Suprapubic skin (tissue), 4 donors: ENCODE measurements at regions not wholly inside any gene's neighbourhood (a gene's known extent, or its start where the extent isn't known, plus 50 kb on each side); places are given as distances from the start of the nearest gene placed in this dataset.

Experiments
- DNase-seq, 2 donors: peaks; one replicate each; pipeline ENCODE4 v3.0.0-alpha.2; 2019; ENCODE audit warnings: low spot score in 2 of 2
- H3K27ac ChIP-seq: fragments of 200-600 bp; sonication (generic); one replicate; pipeline ENCODE4 v1.5.1; 2019
- H3K27me3 ChIP-seq: fragments of 200-600 bp; sonication (generic); one replicate; pipeline ENCODE4 v1.5.1; 2019
- H3K36me3 ChIP-seq: fragments of 200-600 bp; sonication (generic); one replicate; pipeline ENCODE4 v1.5.1; 2019
- H3K4me1 ChIP-seq: fragments of 200-600 bp; sonication (generic); one replicate; pipeline ENCODE4 v1.5.1; 2019
- H3K4me3 ChIP-seq: fragments of 200-600 bp; sonication (generic); one replicate; pipeline ENCODE4 v1.5.1; 2019; ENCODE audit warnings: mild to moderate bottlenecking
- H3K9me3 ChIP-seq: fragments of 200-600 bp; sonication (generic); one replicate; pipeline ENCODE4 v1.5.1; 2019
- CTCF ChIP-seq, 2 donors: fragments of 200-600 bp in 1 of 2; fragments of 450-650 bp in 1 of 2; sonication (generic) in 1 of 2; IDR thresholded peaks; one replicate each; pipeline ENCODE4 v1.5.1; 2016 to 2019; ENCODE audit warnings: antibody characterized with exemption in 2 of 2, mild to moderate bottlenecking in 1 of 2, moderate library complexity in 1 of 2
- EP300 ChIP-seq: sonication (generic); formaldehyde crosslinking; IDR thresholded peaks from one replicate; pipeline ENCODE4 v1.6.1; 2017; ENCODE audit warnings: antibody characterized with exemption
- POLR2A ChIP-seq, 2 donors: fragments of 450-650 bp; IDR thresholded peaks; one replicate each; pipeline ENCODE4 v1.6.1; 2017; ENCODE audit warnings: antibody characterized with exemption in 2 of 2, mild to moderate bottlenecking in 2 of 2, moderate library complexity in 2 of 2
- POLR2AphosphoS5 ChIP-seq, 3 donors: sonication (generic); formaldehyde crosslinking; IDR thresholded peaks; one replicate each; pipeline ENCODE4 v1.6.1; 2017; ENCODE audit warnings: antibody characterized with exemption in 3 of 3
- WGBS: methylation state at CpG from one replicate; pipeline ENCODE4 v1.1.5; 2018; 5-methylcytosine and 5-hydroxymethylcytosine counted together

GRCh38 chr6:9659848-9660247 is 755.0 kb downstream of the TFAP2A start:
- no peak for DNase-seq
- 59% methylated on average over 4 of the region's 4 CpGs for WGBS

GRCh38 chr6:9657994-9658393 is 756.9 kb downstream of the TFAP2A start:
- Histone ChIP-seq H3K36me3 (no peaks in the 10 kb centered on the region), H3K4me3 (no peak overlapping the region), H3K9me3 (no peaks in the 10 kb centered on the region), H3K4me1 (no peaks in the 10 kb centered on the region), H3K27ac (no peak overlapping the region), H3K27me3 (no peaks in the 10 kb centered on the region)
- DNase-seq = no peak
- TF ChIP-seq CTCF (IDR thresholded peaks at IDR 0.05) = no peak
- WGBS = 65% methylated on average over 1 of the region's 1 CpG

More at GRCh38 chr6:9659848-9660247, 755.0 kb downstream of the TFAP2A start:
- no peaks in the 10 kb centered on the region for H3K9me3 ChIP-seq
- H3K27ac ChIP-seq = no peak overlapping the region
- H3K36me3 ChIP-seq = no peaks in the 10 kb centered on the region
- H3K4me1 ChIP-seq = no peaks in the 10 kb centered on the region
- no peak overlapping the region for H3K4me3 ChIP-seq
- TF ChIP-seq POLR2AphosphoS5 (IDR thresholded peaks at IDR 0.05) (no peak), POLR2A (IDR thresholded peaks at IDR 0.05) (no peak), CTCF (IDR thresholded peaks at IDR 0.05) (no peak), EP300 (no peak)
- no peaks in the 10 kb centered on the region for H3K27me3 ChIP-seq

GRCh38 chr6:9647599-9647998 is 767.3 kb downstream of the TFAP2A start:
- H3K9me3 ChIP-seq = no peaks in the 10 kb centered on the region
- 49% methylated on average over 1 of the region's 1 CpG for WGBS
- no peaks in the 10 kb centered on the region for H3K4me1 ChIP-seq
- no peak overlapping the region for H3K4me3 ChIP-seq
- TF ChIP-seq POLR2A (IDR thresholded peaks at IDR 0.05) = no peak
- TF ChIP-seq EP300 = no peak
- TF ChIP-seq CTCF (IDR thresholded peaks at IDR 0.05) = no peak
- TF ChIP-seq POLR2AphosphoS5 (IDR thresholded peaks at IDR 0.05) = no peak
- DNase-seq = no peak
- H3K27ac ChIP-seq = no peak overlapping the region
- no peaks in the 10 kb centered on the region for H3K36me3 ChIP-seq
- H3K27me3 ChIP-seq = no peaks in the 10 kb centered on the region

- Histone ChIP-seq H3K27me3 (no peaks in the 10 kb centered on the region), H3K9me3 (no peaks in the 10 kb centered on the region), H3K4me3 (no peak overlapping the region), H3K4me1 (no peaks in the 10 kb centered on the region), H3K36me3 (no peaks in the 10 kb centered on the region), H3K27ac (no peak overlapping the region)
- TF ChIP-seq POLR2AphosphoS5 (IDR thresholded peaks at IDR 0.05) (no peak), EP300 (no peak), CTCF (IDR thresholded peaks at IDR 0.05) (no peak), POLR2A (IDR thresholded peaks at IDR 0.05) (no peak)
- DNase-seq = no peak
Observed at GRCh38 chr6:9647071-9647445, 767.8 kb downstream of the TFAP2A start.

- DNase-seq = no peak
- Histone ChIP-seq H3K9me3 (no peaks in the 10 kb centered on the region), H3K4me3 (no peak overlapping the region), H3K4me1 (no peaks in the 10 kb centered on the region), H3K27ac (no peak overlapping the region), H3K27me3 (no peaks in the 10 kb centered on the region), H3K36me3 (no peaks in the 10 kb centered on the region)
- 44% methylated on average over 4 of the region's 4 CpGs for WGBS
- TF ChIP-seq EP300 (no peak), POLR2AphosphoS5 (IDR thresholded peaks at IDR 0.05) (no peak), CTCF (IDR thresholded peaks at IDR 0.05) (no peak), POLR2A (IDR thresholded peaks at IDR 0.05) (no peak)
Observed at GRCh38 chr6:9646342-9647070, 768.4 kb downstream of the TFAP2A start.
